Gastroesophageal sphincter (tissue), 3 donors: ENCODE measurements at regions not wholly inside any gene's neighbourhood (a gene's known extent, or its start where the extent isn't known, plus 50 kb on each side); places are given as distances from the start of the nearest gene placed in this dataset.

Source experiments
- CTCF ChIP-seq, 4 experiments: fragments of 200-600 bp in 2 of 4; fragments of 450-650 bp in 2 of 4; sonication (generic) in 1 of 4; IDR thresholded peaks; one replicate each; pipeline ENCODE4 v1.5.1; 2017 to 2019; ENCODE audit warnings: antibody characterized with exemption in 4 of 4, mild to moderate bottlenecking in 2 of 4, moderate library complexity in 2 of 4
- POLR2A ChIP-seq, 2 donors: fragments of 450-650 bp; IDR thresholded peaks; one replicate each; pipeline ENCODE4 v1.6.1; 2017; ENCODE audit warnings: antibody characterized with exemption in 2 of 2, mild to moderate bottlenecking in 2 of 2, moderate library complexity in 1 of 2
- POLR2AphosphoS5 ChIP-seq: sonication (generic); formaldehyde crosslinking; IDR thresholded peaks from one replicate; pipeline ENCODE4 v1.6.1; 2017; ENCODE audit warnings: antibody characterized with exemption

- TF ChIP-seq POLR2AphosphoS5 = no peak
- no peak for TF ChIP-seq CTCF (IDR thresholded peaks at IDR 0.05)
- TF ChIP-seq POLR2A (IDR thresholded peaks at IDR 0.05) = no peak
Measured at GRCh38 chr20:61139031-61139430, 113.0 kb upstream of the CDH4 start.
